ENCODE measurements at regions not wholly inside any gene's neighbourhood (a gene's known extent, or its start where the extent isn't known, plus 50 kb on each side); places are given as distances from the start of the nearest gene placed in this dataset.

DNA sequence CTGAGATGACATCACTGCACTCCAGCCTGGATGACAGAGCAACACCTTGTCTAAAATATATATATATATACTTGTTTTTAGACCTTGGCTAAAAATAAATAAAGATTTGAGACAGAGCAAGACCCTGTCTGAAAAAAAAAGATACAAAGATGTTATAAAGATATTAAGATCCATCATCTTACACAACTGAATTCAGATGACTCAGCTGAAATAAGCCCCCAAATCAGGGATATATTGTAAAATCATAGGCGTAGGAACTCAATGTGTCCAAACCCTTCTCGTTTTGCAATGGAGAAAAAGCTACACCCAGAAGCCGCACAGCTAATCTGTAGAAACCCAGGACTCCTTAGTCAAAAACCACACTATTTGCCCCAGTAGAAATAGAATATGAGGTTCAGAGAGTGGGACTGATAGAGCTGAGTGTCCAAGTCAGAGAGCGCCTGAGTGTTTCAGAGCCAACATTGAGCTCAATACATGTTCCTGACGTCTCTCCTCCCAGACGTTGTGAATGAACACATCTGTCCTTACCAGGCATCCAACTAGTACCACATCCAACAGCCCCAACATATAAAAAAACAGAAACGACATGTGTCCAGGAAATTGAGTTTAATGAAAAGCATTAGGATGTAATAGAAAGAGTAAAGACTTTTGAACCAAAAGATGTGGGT, 207.9 kb upstream of the BLID start:
- TF ChIP-seq GATA2 (IDR thresholded peaks at IDR 0.05; ENCODE audit: low read depth, low read length), result no peak
- no peak for TF ChIP-seq GATA3 (IDR thresholded peaks at IDR 0.05; ENCODE audit: low read depth, low read length)

All from SH-SY5Y (cell line).